Progenitor cell of endocrine pancreas (in vitro differentiated cells): ENCODE measurements at regions not wholly inside any gene's neighbourhood (a gene's known extent, or its start where the extent isn't known, plus 50 kb on each side); places are given as distances from the start of the nearest gene placed in this dataset.

ENCODE experiments used
- DNase-seq: peaks from one replicate; pipeline ENCODE4 v3.0.0; 2021; ENCODE audit warnings: low spot score; ENCODE audit not compliant: unreplicated experiment
- H3K27ac Mint-ChIP-seq: 2 replicates; pipeline ENCODE4 v1.8.0; 2021; ENCODE audit warnings: mild to moderate bottlenecking, moderate library complexity, mixed read lengths
- H3K27me3 Mint-ChIP-seq: 2 replicates; pipeline ENCODE4 v1.8.0; 2021; ENCODE audit warnings: mixed read lengths
- H3K36me3 Mint-ChIP-seq: 2 replicates; pipeline ENCODE4 v1.8.0; 2022; ENCODE audit warnings: mixed read lengths; ENCODE audit not compliant: insufficient read depth
- H3K4me1 Mint-ChIP-seq: 2 replicates; pipeline ENCODE4 v1.8.0; 2021; ENCODE audit warnings: low read depth, mixed read lengths
- H3K4me3 Mint-ChIP-seq: 2 replicates; pipeline ENCODE4 v1.8.0; 2021; ENCODE audit warnings: low read depth, mild to moderate bottlenecking, moderate library complexity, mixed read lengths
- H3K9me3 Mint-ChIP-seq: 2 replicates; pipeline ENCODE4 v1.8.0; 2021; ENCODE audit warnings: low read depth, mixed read lengths
- TF ChIP-seq, protein P1 (sequence below): fragments of 200-600 bp; sonication (generic); IDR thresholded peaks from one replicate; pipeline ENCODE4 v1.5.0; 2021; ENCODE audit warnings: antibody characterized with exemption, mild to moderate bottlenecking; ENCODE audit not compliant: unreplicated experiment

DNA sequence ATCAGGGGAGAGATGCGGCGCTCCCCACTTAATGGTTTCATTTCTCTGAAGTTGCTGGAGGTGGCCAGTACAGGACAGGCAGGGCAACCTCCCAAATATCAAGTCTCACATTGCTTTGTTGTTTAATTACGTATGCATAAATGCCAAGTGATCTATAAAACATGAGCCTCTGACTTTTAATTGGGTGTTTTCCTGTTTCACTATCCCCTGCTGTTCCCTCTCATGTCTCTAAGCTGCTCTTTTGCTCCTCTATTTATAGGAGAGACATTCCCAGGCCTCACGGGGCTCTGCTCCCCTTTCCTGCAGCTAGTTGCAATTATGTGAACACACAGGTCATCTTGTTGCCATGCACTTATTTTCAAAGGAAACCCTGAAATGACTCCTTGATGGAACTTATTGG is 1173.5 kb upstream of the GOT2 start:
- Mint-ChIP-seq H3K4me3 (no peak overlapping the region), H3K9me3 (no peaks in the 10 kb centered on the region), H3K27me3 (no peaks in the 10 kb centered on the region), H3K27ac (no peak overlapping the region), H3K36me3 (no peaks in the 10 kb centered on the region), H3K4me1 (peaks cover 15% of the 10 kb centered on the region)
- TF ChIP-seq, protein P1, sequence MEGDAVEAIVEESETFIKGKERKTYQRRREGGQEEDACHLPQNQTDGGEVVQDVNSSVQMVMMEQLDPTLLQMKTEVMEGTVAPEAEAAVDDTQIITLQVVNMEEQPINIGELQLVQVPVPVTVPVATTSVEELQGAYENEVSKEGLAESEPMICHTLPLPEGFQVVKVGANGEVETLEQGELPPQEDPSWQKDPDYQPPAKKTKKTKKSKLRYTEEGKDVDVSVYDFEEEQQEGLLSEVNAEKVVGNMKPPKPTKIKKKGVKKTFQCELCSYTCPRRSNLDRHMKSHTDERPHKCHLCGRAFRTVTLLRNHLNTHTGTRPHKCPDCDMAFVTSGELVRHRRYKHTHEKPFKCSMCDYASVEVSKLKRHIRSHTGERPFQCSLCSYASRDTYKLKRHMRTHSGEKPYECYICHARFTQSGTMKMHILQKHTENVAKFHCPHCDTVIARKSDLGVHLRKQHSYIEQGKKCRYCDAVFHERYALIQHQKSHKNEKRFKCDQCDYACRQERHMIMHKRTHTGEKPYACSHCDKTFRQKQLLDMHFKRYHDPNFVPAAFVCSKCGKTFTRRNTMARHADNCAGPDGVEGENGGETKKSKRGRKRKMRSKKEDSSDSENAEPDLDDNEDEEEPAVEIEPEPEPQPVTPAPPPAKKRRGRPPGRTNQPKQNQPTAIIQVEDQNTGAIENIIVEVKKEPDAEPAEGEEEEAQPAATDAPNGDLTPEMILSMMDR, result no peak
- DNase-seq, result no peak

- Mint-ChIP-seq H3K27ac (no peak overlapping the region), H3K27me3 (no peaks in the 10 kb centered on the region)
- TF ChIP-seq, protein P1, result no peak
Measured at GRCh38 chr16:59905606-59906005, 1171.5 kb upstream of the GOT2 start.

GRCh38 chr16:59905131-59905530 is 1171.0 kb upstream of the GOT2 start:
- Mint-ChIP-seq H3K27me3 (no peaks in the 10 kb centered on the region), H3K27ac (no peak overlapping the region), H3K9me3 (no peaks in the 10 kb centered on the region), H3K4me1 (peaks cover 15% of the 10 kb centered on the region), H3K36me3 (no peaks in the 10 kb centered on the region), H3K4me3 (no peak overlapping the region)
- no peak for DNase-seq
- TF ChIP-seq, protein P1, result no peak

More at GRCh38 chr16:59905606-59906005, 1171.5 kb upstream of the GOT2 start:
- H3K36me3 Mint-ChIP-seq, result no peaks in the 10 kb centered on the region
- no peaks in the 10 kb centered on the region for H3K9me3 Mint-ChIP-seq
- DNase-seq, result no peak
- H3K4me1 Mint-ChIP-seq, result peaks cover 15% of the 10 kb centered on the region
- H3K4me3 Mint-ChIP-seq, result no peak overlapping the region

- no peak overlapping the region for H3K4me3 Mint-ChIP-seq
- H3K27ac Mint-ChIP-seq, result no peak overlapping the region
- DNase-seq, result no peak
- no peaks in the 10 kb centered on the region for H3K36me3 Mint-ChIP-seq
- no peaks in the 10 kb centered on the region for H3K9me3 Mint-ChIP-seq
- no peaks in the 10 kb centered on the region for H3K4me1 Mint-ChIP-seq
- no peaks in the 10 kb centered on the region for H3K27me3 Mint-ChIP-seq
- TF ChIP-seq, protein P1, result no peak
Measured at GRCh38 chr16:59899940-59900339, 1165.8 kb upstream of the GOT2 start.

GRCh38 chr16:59892376-59892775 is 1158.3 kb upstream of the GOT2 start:
- TF ChIP-seq, protein P1, result no peak
- Mint-ChIP-seq H3K27ac (no peak overlapping the region), H3K4me1 (peaks cover 7% of the 10 kb centered on the region), H3K27me3 (no peaks in the 10 kb centered on the region), H3K36me3 (no peaks in the 10 kb centered on the region), H3K4me3 (no peak overlapping the region), H3K9me3 (peaks cover 17% of the 10 kb centered on the region)
- no peak for DNase-seq
